GM21723 (cell line): ENCODE measurements at regions not wholly inside any gene's neighbourhood (a gene's known extent, or its start where the extent isn't known, plus 50 kb on each side); places are given as distances from the start of the nearest gene placed in this dataset.
"Not testable (repeated sequence)": the region's sequence is repeated elsewhere in the genome, so short reads cannot be mapped to it uniquely, and the experiment has no call there.

Experiments
- ATAC-seq: cut with Tn5 transposase; IDR thresholded peaks from one replicate; pipeline ENCODE4 v1.9.1; 2021; ENCODE audit warnings: mild to moderate bottlenecking, moderate library complexity; ENCODE audit not compliant: unreplicated experiment

DNA sequence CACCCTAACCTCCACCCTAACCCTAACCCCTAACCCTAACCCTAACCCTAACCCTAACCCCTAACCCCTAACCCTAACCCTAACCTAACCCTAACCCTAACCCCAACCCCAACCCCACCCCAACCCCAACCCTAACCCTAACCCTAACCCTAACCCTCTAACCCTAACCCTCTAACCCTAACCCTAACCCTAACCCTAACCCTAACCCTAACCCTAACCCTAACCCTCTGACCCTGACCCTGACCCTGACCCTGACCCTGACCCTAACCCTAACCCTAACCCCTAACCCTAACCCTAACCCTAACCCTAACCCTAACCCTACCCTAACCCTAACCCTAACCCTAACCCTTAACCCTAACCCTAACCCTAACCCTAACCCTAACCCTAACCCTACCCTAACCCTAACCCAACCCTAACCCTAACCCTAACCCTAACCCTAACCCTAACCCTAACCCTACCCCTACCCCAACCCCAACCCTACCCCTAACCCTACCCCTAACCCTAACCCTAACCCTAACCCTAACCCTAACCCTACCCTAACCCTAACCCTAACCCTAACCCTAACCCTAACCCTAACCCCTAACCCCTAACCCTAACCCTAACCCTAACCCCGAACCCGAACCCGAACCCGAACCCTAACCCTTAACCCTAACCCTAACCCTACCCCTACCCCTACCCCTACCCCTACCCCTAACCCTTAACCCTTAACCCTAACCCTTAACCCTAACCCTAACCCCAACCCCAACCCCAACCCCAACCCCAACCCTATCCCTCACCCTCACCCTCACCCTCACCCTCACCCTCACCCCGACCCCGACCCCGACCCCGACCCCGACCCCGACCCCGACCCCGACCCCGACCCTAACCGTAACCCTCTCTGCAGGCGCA is 186.2 kb upstream of the CHL1 start:
- ATAC-seq = not testable (repeated sequence)

- no peak for ATAC-seq
Measured at GRCh38 chr3:11734-12133, 184.8 kb upstream of the CHL1 start.

GRCh38 chr3:14652-15051 is 181.9 kb upstream of the CHL1 start:
- no peak for ATAC-seq

- no peak for ATAC-seq
Measured at GRCh38 chr3:16366-16765, 180.2 kb upstream of the CHL1 start.

DNA sequence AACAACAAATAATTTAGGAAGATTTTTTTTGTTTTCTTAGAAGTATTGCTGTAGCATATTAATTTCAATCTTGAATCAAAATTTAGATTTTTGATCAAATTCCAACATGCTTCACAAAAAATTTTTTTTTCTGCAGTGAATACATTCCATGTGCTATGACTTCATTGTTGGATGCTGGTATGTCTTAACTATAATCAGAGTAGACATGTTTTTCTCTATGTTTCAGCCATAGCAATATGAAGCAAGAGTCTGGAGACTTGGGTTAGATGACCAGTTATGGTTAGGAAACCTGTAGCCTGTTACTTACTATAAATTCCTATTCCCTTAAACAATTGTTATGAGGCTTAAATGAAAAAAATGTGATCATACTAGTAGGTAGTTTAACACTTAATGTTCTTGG is 176.1 kb upstream of the CHL1 start:
- ATAC-seq = no peak

- no peak for ATAC-seq
Measured at GRCh38 chr3:24006-24405, 172.6 kb upstream of the CHL1 start.

DNA sequence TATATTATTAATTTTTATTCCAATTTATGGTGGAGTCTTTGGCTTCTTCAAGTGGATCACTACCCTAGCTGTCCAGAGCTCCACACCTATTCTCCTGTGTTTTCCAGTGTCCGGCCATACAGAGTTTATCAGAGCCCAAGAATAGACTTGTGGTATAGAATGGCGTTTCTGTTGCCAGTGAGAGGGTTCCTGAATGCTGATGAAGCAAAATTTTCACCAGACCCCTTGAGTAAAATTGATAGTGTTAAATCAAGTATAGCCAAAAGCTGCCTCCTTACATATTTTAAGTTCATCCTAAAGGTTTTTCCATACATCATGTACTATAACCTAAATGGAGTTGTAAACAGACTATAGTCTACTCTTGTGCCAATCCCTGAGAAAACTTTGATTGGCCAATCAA is 171.5 kb upstream of the CHL1 start:
- ATAC-seq = no peak

GRCh38 chr3:35985-36384 is 160.6 kb upstream of the CHL1 start:
- ATAC-seq = not testable (repeated sequence)

DNA sequence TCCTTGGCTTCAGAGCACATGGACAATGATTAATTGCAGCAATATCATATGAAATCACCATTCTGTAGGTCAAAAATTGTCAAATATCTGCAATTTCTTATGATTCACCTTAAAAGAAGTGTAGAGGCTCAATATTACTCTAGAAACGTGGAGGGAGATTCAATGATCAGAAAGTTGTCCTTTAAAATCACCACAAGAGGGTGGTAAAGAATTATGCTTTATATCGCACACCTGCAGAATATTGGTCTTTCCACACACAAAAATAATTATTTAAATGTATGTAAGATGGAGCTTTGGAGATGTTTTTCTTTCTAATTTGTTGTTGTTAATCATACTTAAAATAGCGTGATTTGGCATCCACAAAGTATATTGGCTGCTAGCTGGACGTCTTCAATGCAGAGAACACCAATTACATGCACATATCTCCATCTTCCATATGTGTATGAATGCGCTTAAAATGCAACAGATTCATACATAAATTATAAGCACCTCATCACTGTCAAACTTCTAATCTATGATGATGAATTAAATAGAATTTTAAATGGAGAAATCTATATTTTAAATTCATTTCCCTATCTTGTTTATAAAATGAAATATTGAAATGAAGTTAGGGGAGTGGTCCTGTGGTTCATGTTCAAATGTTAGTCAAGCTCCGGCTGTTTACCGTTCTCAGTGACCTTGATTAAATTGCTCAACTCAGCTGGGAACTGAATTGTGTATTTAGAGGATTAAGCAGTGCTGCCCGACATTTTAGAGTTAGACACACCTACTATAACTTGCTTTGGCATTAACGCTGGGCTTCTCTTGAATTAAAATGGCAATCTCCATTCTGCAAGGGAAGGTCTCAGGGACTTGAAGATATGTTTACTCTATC is 153.5 kb upstream of the CHL1 start:
- ATAC-seq = peak; percentile 58

GRCh38 chr3:44028-44676 is 152.4 kb upstream of the CHL1 start:
- ATAC-seq = no peak

- ATAC-seq = not testable (repeated sequence)
Measured at GRCh38 chr3:44941-45340, 151.6 kb upstream of the CHL1 start.

GRCh38 chr3:46576-46975 is 150.0 kb upstream of the CHL1 start:
- no peak for ATAC-seq

DNA sequence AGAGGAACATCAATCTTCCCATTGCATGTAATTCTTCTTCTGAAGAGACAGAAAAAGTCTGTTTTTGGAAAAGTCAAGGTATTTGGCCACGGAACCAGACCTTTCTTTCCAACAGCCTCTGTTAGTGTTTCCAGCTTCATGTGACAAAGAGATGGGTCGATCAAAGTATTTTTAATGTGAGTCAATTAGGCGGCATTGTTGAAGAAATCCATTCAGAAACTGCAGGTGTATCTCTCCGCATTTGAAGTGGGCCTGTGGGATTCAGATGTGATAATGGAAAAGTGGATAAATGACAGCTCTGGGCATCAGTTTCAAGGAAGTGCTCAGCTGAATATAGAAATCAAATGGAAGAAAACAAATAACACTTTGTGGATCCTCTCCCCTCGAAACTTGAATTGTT is 143.1 kb upstream of the CHL1 start:
- ATAC-seq = not testable (repeated sequence)

DNA sequence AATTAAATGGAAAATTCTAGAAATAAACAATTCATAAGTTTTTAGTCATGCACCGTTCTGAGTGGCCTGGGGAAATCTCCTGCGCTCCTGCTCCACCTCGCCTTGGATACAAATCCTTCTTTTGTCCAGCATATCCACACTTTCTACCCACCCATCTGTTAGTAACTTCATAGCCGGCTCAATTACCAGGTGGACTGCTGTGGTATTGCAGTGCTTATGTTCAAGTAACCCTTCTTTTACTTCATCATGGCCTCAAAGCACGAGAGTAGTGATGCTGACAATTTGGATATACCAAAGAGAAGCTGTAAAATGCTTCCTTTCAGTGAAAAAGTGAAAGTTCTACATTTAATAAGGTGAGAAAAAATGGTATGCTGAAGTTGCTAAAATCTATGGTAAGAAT is 142.3 kb upstream of the CHL1 start:
- ATAC-seq = no peak

DNA sequence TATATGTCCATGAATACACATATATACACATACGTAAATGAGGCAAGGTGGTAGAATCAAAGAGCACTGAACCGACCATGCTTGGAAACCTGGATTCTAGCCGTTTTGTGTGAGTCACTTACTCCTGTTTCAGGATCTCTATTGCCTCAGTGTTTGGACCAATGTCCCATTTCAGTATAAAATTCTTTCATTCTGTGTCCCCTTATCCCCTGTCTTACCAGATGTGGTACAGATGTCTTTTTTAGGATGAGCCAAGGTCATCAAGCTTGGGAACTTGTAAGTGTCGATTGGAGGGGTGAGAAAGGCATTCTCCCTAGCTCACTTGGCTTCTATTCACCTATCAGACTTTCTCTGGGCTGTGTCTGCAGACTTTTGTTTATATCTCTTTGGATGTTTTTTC is 139.9 kb upstream of the CHL1 start:
- no peak for ATAC-seq

DNA sequence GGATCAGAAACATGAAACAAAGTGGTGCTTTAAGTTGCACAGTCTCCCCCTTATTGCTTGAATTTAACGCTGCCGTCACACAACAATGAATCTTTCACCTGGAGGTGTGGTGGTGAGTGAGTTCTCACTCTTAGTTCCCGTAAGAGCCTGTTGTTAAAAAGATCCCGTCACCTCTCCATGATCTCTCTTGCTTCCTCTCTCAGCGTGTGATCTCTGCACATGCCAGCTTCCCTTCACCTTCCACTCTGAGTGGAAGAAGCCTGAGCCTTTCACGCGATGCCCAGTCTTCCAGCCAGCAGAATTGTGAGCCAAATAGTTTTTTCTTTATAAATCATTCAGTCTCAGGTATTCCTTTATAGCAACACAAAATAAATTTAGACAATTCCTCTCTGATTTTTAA is 136.7 kb upstream of the CHL1 start:
- ATAC-seq = no peak

DNA sequence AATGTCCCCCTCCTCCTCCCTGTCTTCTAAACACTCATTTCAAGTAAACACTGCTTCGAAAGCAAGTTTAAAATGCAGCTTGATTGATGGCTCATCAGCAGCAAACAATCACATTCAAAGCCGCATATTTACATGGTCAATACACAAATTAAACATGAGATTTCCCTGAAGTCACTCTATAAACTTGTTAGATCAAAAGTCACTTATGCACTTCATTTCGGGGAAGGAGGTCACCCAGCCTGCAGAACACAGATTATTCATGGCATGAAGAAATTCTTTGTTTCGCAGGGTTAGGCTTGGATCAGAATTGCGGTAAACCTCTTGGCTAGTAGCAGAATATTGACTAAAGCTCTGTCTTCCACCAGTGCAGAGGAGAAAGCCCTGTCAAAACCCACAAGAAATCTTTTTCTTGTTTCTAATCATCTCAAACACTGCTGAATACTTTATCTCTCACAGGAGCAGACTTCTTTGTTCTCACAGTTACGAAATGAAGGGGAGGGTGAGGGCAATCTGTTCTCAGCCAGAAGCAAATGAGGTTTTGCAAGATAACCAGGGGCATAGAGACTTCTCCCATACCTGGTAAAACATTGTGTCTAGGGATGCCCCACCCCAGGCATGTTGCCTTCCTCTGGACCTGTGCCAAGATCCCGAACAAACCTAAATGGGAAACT is 133.3 kb upstream of the CHL1 start:
- no peak for ATAC-seq

DNA sequence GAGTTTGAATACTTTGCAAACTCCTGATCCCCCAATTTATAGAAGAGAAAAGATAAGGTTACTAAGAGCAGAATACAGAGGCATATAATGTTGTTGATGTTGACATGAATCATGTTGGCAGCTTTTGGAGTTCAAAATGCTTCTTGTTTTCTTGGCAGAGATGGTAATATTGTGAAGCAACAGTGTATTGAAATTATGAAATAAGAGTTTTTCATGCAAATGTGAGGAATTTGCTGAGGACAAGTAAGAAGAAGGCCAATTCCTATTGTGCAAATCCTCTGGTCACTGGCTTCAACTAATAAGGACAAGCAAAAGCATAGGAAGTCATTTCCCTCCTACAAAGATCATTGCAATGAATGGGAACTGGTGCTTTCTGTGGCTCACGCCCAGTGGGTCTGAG is 126.9 kb upstream of the CHL1 start:
- no peak for ATAC-seq

DNA sequence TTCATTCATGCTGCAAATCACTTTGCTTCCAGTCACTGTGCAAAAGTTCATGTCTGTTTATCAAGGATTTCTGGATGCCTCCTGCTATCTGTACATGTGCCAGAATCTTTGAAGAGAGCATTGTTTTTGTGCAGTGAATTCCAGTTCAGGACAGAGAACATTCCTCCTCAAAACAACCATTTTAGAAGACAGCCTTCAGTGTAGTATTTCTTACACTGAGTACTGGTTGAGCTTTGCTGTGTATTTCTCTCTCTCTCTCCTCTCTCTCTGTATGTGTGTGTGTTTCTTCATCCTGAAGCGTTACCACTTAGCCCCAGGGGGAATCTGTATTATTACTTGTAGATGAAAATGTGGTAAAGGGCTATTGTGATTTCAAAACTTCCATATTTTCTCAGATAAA is 123.8 kb upstream of the CHL1 start:
- no peak for ATAC-seq

- no peak for ATAC-seq
Measured at GRCh38 chr3:73271-73670, 123.3 kb upstream of the CHL1 start.

DNA sequence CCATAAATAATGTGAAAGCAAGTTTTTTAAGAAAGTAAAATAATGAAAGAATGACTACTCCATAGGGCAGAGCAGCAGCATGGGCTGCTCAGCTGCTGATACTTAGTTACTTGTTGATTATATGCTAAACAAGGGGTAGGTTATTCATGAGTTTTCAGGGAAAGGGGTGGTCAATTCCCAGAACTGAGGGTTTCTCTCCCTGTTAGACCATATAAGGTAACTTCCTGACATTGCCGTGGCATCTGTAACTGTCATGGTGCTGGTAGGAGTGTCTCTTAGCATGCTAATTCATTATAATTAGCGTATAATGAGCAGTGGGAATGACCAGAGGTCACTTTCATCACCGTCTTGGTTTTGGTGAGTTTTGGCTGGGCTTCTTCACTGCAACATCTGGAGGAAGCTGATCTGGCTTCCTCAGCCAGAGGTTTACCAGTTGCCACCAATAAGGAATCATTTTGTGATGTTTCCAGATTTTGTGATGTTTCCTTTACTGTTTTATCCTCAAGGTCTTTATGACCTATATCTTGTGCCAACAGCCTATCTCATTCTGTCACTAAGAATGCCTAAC is 121.8 kb upstream of the CHL1 start:
- no peak for ATAC-seq
